ENCODE measurements at regions not wholly inside any gene's neighbourhood (a gene's known extent, or its start where the extent isn't known, plus 50 kb on each side); places are given as distances from the start of the nearest gene placed in this dataset.

- peaks cover 3% of the 10 kb centered on the region for H3K4me1 Mint-ChIP-seq
- Histone ChIP-seq H3K27ac (ENCODE audit: low read depth in 1 of 2, low read length in 2 of 2) (no peak overlapping the region), H3K36me3 (replicated peaks in 1 of 2; ENCODE audit: control insufficient read depth in 1 of 2, insufficient read depth in 2 of 2, low read length in 2 of 2) (no peaks in the 10 kb centered on the region), H2AFZ (ENCODE audit: insufficient read depth, low read depth, low read length, poor library complexity, severe bottlenecking) (no peak overlapping the region), H3K4me2 (replicated peaks; ENCODE audit: extremely low read depth, low read length, poor library complexity, severe bottlenecking) (no peak overlapping the region), H4K20me1 (ENCODE audit: insufficient read depth, low read length) (no peaks in the 10 kb centered on the region), H3K27me3 (ENCODE audit: control insufficient read depth in 2 of 2, insufficient read depth in 2 of 2, low read length in 2 of 2) (no peaks in the 10 kb centered on the region), H3K79me2 (ENCODE audit: insufficient read depth, low read length) (no peaks in the 10 kb centered on the region), H3K4me1 (ENCODE audit: control insufficient read depth in 1 of 2, insufficient read depth in 2 of 2, low read length in 2 of 2) (no peaks in the 10 kb centered on the region), H3K9me3 (replicated peaks in 1 of 2; ENCODE audit: control insufficient read depth in 1 of 2, insufficient read depth in 1 of 2, low read length in 2 of 2) (no peaks in the 10 kb centered on the region), H3K9ac (ENCODE audit: insufficient read depth, low read length, poor library complexity, severe bottlenecking) (no peak overlapping the region), H3K4me3 (replicated peaks in 1 of 3; ENCODE audit: low read depth in 2 of 3, low read length in 3 of 3) (no peak overlapping the region)
- no peaks in the 10 kb centered on the region for H3K36me3 Mint-ChIP-seq
- WGBS (ENCODE audit: insufficient coverage), result 89% methylated on average over 2 of the region's 4 CpGs
- H3K4me3 Mint-ChIP-seq, result no peak overlapping the region
- intact Hi-C loops (cut with micrococcal nuclease), result no loop called here
- DNase-seq, result no peak
- peaks cover 0 to 5% (median 2%) of the 10 kb centered on the region in 7 donors for H3K9me3 Mint-ChIP-seq
- peaks cover 0 to 2% (median 0%) of the 10 kb centered on the region in 3 donors for H3K27me3 Mint-ChIP-seq (ENCODE audit: low read depth in 3 of 3)
- H3K27ac Mint-ChIP-seq, result no peak overlapping the region
- TF ChIP-seq, protein P1, sequence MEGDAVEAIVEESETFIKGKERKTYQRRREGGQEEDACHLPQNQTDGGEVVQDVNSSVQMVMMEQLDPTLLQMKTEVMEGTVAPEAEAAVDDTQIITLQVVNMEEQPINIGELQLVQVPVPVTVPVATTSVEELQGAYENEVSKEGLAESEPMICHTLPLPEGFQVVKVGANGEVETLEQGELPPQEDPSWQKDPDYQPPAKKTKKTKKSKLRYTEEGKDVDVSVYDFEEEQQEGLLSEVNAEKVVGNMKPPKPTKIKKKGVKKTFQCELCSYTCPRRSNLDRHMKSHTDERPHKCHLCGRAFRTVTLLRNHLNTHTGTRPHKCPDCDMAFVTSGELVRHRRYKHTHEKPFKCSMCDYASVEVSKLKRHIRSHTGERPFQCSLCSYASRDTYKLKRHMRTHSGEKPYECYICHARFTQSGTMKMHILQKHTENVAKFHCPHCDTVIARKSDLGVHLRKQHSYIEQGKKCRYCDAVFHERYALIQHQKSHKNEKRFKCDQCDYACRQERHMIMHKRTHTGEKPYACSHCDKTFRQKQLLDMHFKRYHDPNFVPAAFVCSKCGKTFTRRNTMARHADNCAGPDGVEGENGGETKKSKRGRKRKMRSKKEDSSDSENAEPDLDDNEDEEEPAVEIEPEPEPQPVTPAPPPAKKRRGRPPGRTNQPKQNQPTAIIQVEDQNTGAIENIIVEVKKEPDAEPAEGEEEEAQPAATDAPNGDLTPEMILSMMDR (IDR thresholded peaks at IDR 0.05), result no peak
These were observed 171.9 kb upstream of the USP25 start for GRCh38 chr21:15557925-15558324.

DNA sequence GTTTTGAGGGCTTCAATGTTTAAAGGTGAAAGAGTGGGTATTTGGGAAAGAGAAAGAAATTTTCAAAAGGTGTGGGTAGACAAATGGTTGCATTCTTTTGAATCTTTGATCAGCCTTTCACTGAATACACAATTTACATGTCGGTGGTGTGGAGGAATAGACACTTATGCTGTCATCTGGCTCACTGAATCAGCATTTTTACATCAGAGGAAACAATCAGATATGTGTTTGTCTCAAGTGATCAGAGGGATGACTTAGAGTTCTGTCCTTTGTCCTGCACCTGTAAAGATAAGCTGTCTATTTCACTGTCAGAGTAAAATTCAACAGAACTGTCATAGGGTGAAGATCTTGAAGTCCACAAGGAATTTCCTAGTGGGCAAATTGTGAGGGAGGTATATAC lies 170.9 kb upstream of the USP25 start:
- Mint-ChIP-seq H3K4me1 (no peaks in the 10 kb centered on the region), H3K36me3 (no peaks in the 10 kb centered on the region), H3K9me3 (peaks cover 0 to 5% (median 2%) of the 10 kb centered on the region in 7 donors), H3K4me3 (no peak overlapping the region), H3K27me3 (ENCODE audit: low read depth in 3 of 3) (peaks cover 0 to 2% (median 0%) of the 10 kb centered on the region in 3 donors), H3K27ac (no peak overlapping the region)
- no peaks in the 10 kb centered on the region for H4K20me1 ChIP-seq (ENCODE audit: insufficient read depth, low read length)
- no peaks in the 10 kb centered on the region for H3K9me3 ChIP-seq (replicated peaks in 1 of 2; ENCODE audit: control insufficient read depth in 1 of 2, insufficient read depth in 1 of 2, low read length in 2 of 2)
- no CpG with 5 or more reads among the region's 1 CpG for WGBS (ENCODE audit: insufficient coverage)
- H3K4me2 ChIP-seq (replicated peaks; ENCODE audit: extremely low read depth, low read length, poor library complexity, severe bottlenecking), result no peak overlapping the region
- H3K4me1 ChIP-seq (ENCODE audit: control insufficient read depth in 1 of 2, insufficient read depth in 2 of 2, low read length in 2 of 2), result no peaks in the 10 kb centered on the region
- no peaks in the 10 kb centered on the region for H3K36me3 ChIP-seq (replicated peaks in 1 of 2; ENCODE audit: control insufficient read depth in 1 of 2, insufficient read depth in 2 of 2, low read length in 2 of 2)
- H3K9ac ChIP-seq (ENCODE audit: insufficient read depth, low read length, poor library complexity, severe bottlenecking), result no peak overlapping the region
- H2AFZ ChIP-seq (ENCODE audit: insufficient read depth, low read depth, low read length, poor library complexity, severe bottlenecking), result no peak overlapping the region
- H3K79me2 ChIP-seq (ENCODE audit: insufficient read depth, low read length), result no peaks in the 10 kb centered on the region
- intact Hi-C loops (cut with micrococcal nuclease), result no loop called here
- no peaks in the 10 kb centered on the region for H3K27me3 ChIP-seq (ENCODE audit: control insufficient read depth in 2 of 2, insufficient read depth in 2 of 2, low read length in 2 of 2)
- no peak overlapping the region for H3K4me3 ChIP-seq (replicated peaks in 1 of 3; ENCODE audit: low read depth in 2 of 3, low read length in 3 of 3)
- no peak overlapping the region for H3K27ac ChIP-seq (ENCODE audit: low read depth in 1 of 2, low read length in 2 of 2)
- TF ChIP-seq, protein P1 (IDR thresholded peaks at IDR 0.05), result no peak
- DNase-seq, result no peak

All from CD14-positive monocyte (primary cell).